ENCODE measurements at regions not wholly inside any gene's neighbourhood (a gene's known extent, or its start where the extent isn't known, plus 50 kb on each side); places are given as distances from the start of the nearest gene placed in this dataset.

DNA sequence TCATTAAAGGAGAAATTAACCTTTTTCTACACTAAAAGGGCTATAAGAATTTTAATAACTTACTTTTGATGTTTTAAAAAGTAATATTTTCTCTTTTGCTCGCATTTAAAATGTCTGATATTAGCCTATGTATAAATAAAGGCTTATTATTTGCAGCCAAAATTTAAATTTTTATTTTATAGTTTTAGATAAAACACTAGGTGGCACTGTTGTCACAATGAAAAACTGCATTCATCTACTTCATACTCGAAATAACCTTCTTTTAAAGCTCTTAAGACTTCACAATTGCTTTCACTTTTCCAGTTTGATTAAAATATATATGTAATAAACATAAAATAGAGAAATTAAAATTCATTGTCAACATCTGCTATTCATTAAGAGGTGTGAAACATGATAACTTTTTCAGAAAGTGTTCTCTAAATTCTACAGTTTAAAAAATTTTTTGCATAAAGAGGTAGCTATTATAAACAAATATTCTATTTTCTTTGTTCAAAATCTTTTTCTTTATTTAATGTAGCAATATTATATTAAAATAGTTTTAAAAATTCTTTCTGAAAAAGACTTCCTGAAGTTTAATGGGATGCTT is 78.8 kb upstream of the DEFB112 start:
- Histone ChIP-seq H2AFZ (ENCODE audit: low read length) (no peak overlapping the region), H4K20me1 (ENCODE audit: insufficient read depth, low read length) (no peaks in the 10 kb centered on the region), H3K4me2 (ENCODE audit: insufficient read depth, low read length) (no peak overlapping the region), H3K27ac (ENCODE audit: low read depth, low read length) (no peak overlapping the region), H3K27me3 (ENCODE audit: insufficient read depth, low read length) (no peaks in the 10 kb centered on the region), H3K4me1 (ENCODE audit: insufficient read depth, low read length) (no peaks in the 10 kb centered on the region), H3K36me3 (ENCODE audit: insufficient read depth, low read length) (no peaks in the 10 kb centered on the region), H3K79me2 (ENCODE audit: insufficient read depth, low read length) (no peaks in the 10 kb centered on the region), H3K9me3 (ENCODE audit: low read depth, low read length) (no peaks in the 10 kb centered on the region), H3K4me3 (ENCODE audit: insufficient read depth, low read length) (no peak overlapping the region)
- TF ChIP-seq CTCF (IDR thresholded peaks at IDR 0.05; ENCODE audit: extremely low read depth, low read depth, low read length), result peak; percentile 45
- DNase-seq (ENCODE audit: insufficient read length, low spot score, missing footprints), result no peak

- DNase-seq (ENCODE audit: insufficient read length, low spot score, missing footprints), result no peak
- H3K4me2 ChIP-seq (ENCODE audit: insufficient read depth, low read length), result no peak overlapping the region
- no peaks in the 10 kb centered on the region for H3K4me1 ChIP-seq (ENCODE audit: insufficient read depth, low read length)
- no peaks in the 10 kb centered on the region for H3K79me2 ChIP-seq (ENCODE audit: insufficient read depth, low read length)
- H3K27ac ChIP-seq (ENCODE audit: low read depth, low read length), result no peak overlapping the region
- H4K20me1 ChIP-seq (ENCODE audit: insufficient read depth, low read length), result no peaks in the 10 kb centered on the region
- no peak overlapping the region for H3K4me3 ChIP-seq (ENCODE audit: insufficient read depth, low read length)
- H2AFZ ChIP-seq (ENCODE audit: low read length), result no peak overlapping the region
- no peaks in the 10 kb centered on the region for H3K27me3 ChIP-seq (ENCODE audit: insufficient read depth, low read length)
- TF ChIP-seq CTCF (IDR thresholded peaks at IDR 0.05; ENCODE audit: extremely low read depth, low read depth, low read length), result no peak
- no peaks in the 10 kb centered on the region for H3K9me3 ChIP-seq (ENCODE audit: low read depth, low read length)
- H3K36me3 ChIP-seq (ENCODE audit: insufficient read depth, low read length), result no peaks in the 10 kb centered on the region
Observed at GRCh38 chr6:50135968-50136367, 86.2 kb upstream of the DEFB112 start.

DNA sequence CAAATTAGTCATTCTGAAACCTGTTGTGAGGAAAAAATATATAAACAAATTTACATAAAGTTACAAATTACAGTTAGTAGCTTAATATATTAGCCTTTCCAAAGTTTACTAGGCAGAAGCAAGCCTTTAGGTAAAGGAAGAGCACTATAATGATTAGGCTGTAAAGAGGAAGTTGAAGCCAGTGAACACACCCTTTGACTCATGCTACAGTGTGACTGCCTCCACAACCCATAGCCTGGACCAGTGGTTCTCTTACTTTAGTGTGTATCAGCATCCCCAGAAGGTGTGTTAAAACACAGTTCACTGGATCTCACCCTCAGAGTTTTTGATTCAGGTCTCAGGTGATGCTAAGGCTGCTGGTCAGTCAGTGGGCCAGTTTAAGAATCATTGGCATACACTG is 91.4 kb upstream of the DEFB112 start:
- Histone ChIP-seq H4K20me1 (ENCODE audit: insufficient read depth, low read length) (no peaks in the 10 kb centered on the region), H3K36me3 (ENCODE audit: insufficient read depth, low read length) (no peaks in the 10 kb centered on the region), H2AFZ (ENCODE audit: low read length) (no peak overlapping the region), H3K4me2 (ENCODE audit: insufficient read depth, low read length) (no peak overlapping the region), H3K9me3 (ENCODE audit: low read depth, low read length) (no peaks in the 10 kb centered on the region), H3K27me3 (ENCODE audit: insufficient read depth, low read length) (no peaks in the 10 kb centered on the region), H3K27ac (ENCODE audit: low read depth, low read length) (no peak overlapping the region), H3K79me2 (ENCODE audit: insufficient read depth, low read length) (no peaks in the 10 kb centered on the region), H3K4me1 (ENCODE audit: insufficient read depth, low read length) (no peaks in the 10 kb centered on the region), H3K4me3 (ENCODE audit: insufficient read depth, low read length) (no peak overlapping the region)
- no peak for TF ChIP-seq CTCF (IDR thresholded peaks at IDR 0.05; ENCODE audit: extremely low read depth, low read depth, low read length)
- no peak for DNase-seq (ENCODE audit: insufficient read length, low spot score, missing footprints)

GRCh38 chr6:50143011-50143719 is 93.4 kb upstream of the DEFB112 start:
- no peak overlapping the region for H3K27ac ChIP-seq (ENCODE audit: low read depth, low read length)
- no peaks in the 10 kb centered on the region for H3K36me3 ChIP-seq (ENCODE audit: insufficient read depth, low read length)
- H3K79me2 ChIP-seq (ENCODE audit: insufficient read depth, low read length), result no peaks in the 10 kb centered on the region
- no peaks in the 10 kb centered on the region for H3K27me3 ChIP-seq (ENCODE audit: insufficient read depth, low read length)
- H3K4me3 ChIP-seq (ENCODE audit: insufficient read depth, low read length), result no peak overlapping the region
- no peaks in the 10 kb centered on the region for H3K9me3 ChIP-seq (ENCODE audit: low read depth, low read length)
- H2AFZ ChIP-seq (ENCODE audit: low read length), result no peak overlapping the region
- no peaks in the 10 kb centered on the region for H3K4me1 ChIP-seq (ENCODE audit: insufficient read depth, low read length)
- no peak overlapping the region for H3K4me2 ChIP-seq (ENCODE audit: insufficient read depth, low read length)
- no peak for TF ChIP-seq CTCF (IDR thresholded peaks at IDR 0.05; ENCODE audit: extremely low read depth, low read depth, low read length)
- DNase-seq (ENCODE audit: insufficient read length, low spot score, missing footprints), result no peak
- no peaks in the 10 kb centered on the region for H4K20me1 ChIP-seq (ENCODE audit: insufficient read depth, low read length)

Data from osteoblast (primary cell).